ENCODE measurements at regions not wholly inside any gene's neighbourhood (a gene's known extent, or its start where the extent isn't known, plus 50 kb on each side); places are given as distances from the start of the nearest gene placed in this dataset.

GRCh38 chr10:65614956-65615565 lies 1310.8 kb upstream of the LRRTM3 start:
- H3K4me2 ChIP-seq (ENCODE audit: low read length), result no peak overlapping the region
- no peaks in the 10 kb centered on the region for H3K36me3 ChIP-seq (ENCODE audit: insufficient read depth, low read length)
- no peak overlapping the region for H3K9ac ChIP-seq (ENCODE audit: low read length)
- TF ChIP-seq EZH2 (IDR thresholded peaks at IDR 0.05; ENCODE audit: borderline replicate concordance, low read length) (no peak), CTCF (IDR thresholded peaks at IDR 0.05; ENCODE audit: low read length) (no peak)
- no peak overlapping the region for H3K4me3 ChIP-seq (ENCODE audit: low read depth, low read length, poor library complexity, severe bottlenecking)
- no peaks in the 10 kb centered on the region for H3K79me2 ChIP-seq (ENCODE audit: insufficient read depth, low read length)
- no peaks in the 10 kb centered on the region for H3F3A ChIP-seq (ENCODE audit: insufficient read depth, low read length)
- no peaks in the 10 kb centered on the region for H3K9me3 ChIP-seq (ENCODE audit: low read length)
- H2AFZ ChIP-seq (ENCODE audit: low read length), result no peak overlapping the region
- no peaks in the 10 kb centered on the region for H3K27me3 ChIP-seq (ENCODE audit: insufficient read depth, low read length)
- no peaks in the 10 kb centered on the region for H3K9me2 ChIP-seq (ENCODE audit: low read depth, low read length)
- H4K20me1 ChIP-seq (ENCODE audit: insufficient read depth, low read length), result no peaks in the 10 kb centered on the region
- no peak overlapping the region for H3K27ac ChIP-seq (ENCODE audit: low read depth, low read length, poor library complexity, severe bottlenecking)
- no peaks in the 10 kb centered on the region for H3K4me1 ChIP-seq (ENCODE audit: insufficient read depth, low read length, severe bottlenecking)

GRCh38 chr10:65618126-65618525 lies 1307.7 kb upstream of the LRRTM3 start:
- no peak overlapping the region for H3K4me3 ChIP-seq (ENCODE audit: low read depth, low read length, poor library complexity, severe bottlenecking)
- H3F3A ChIP-seq (ENCODE audit: insufficient read depth, low read length), result no peaks in the 10 kb centered on the region
- no peak overlapping the region for H3K4me2 ChIP-seq (ENCODE audit: low read length)
- no peaks in the 10 kb centered on the region for H3K4me1 ChIP-seq (ENCODE audit: insufficient read depth, low read length, severe bottlenecking)
- H3K79me2 ChIP-seq (ENCODE audit: insufficient read depth, low read length), result no peaks in the 10 kb centered on the region
- no peaks in the 10 kb centered on the region for H3K9me3 ChIP-seq (ENCODE audit: low read length)
- no peak overlapping the region for H2AFZ ChIP-seq (ENCODE audit: low read length)
- H3K27ac ChIP-seq (ENCODE audit: low read depth, low read length, poor library complexity, severe bottlenecking), result no peak overlapping the region
- H3K9ac ChIP-seq (ENCODE audit: low read length), result no peak overlapping the region
- H3K36me3 ChIP-seq (ENCODE audit: insufficient read depth, low read length), result no peaks in the 10 kb centered on the region
- H4K20me1 ChIP-seq (ENCODE audit: insufficient read depth, low read length), result no peaks in the 10 kb centered on the region
- no peak for TF ChIP-seq CTCF (IDR thresholded peaks at IDR 0.05; ENCODE audit: low read length)
- TF ChIP-seq EZH2 (IDR thresholded peaks at IDR 0.05; ENCODE audit: borderline replicate concordance, low read length), result no peak
- no peaks in the 10 kb centered on the region for H3K9me2 ChIP-seq (ENCODE audit: low read depth, low read length)
- no peaks in the 10 kb centered on the region for H3K27me3 ChIP-seq (ENCODE audit: insufficient read depth, low read length)

- Histone ChIP-seq H3F3A (ENCODE audit: insufficient read depth, low read length) (no peaks in the 10 kb centered on the region), H3K36me3 (ENCODE audit: insufficient read depth, low read length) (no peaks in the 10 kb centered on the region), H4K20me1 (ENCODE audit: insufficient read depth, low read length) (no peaks in the 10 kb centered on the region), H2AFZ (ENCODE audit: low read length) (no peak overlapping the region), H3K9me3 (ENCODE audit: low read length) (no peaks in the 10 kb centered on the region), H3K9ac (ENCODE audit: low read length) (no peak overlapping the region), H3K9me2 (ENCODE audit: low read depth, low read length) (no peaks in the 10 kb centered on the region), H3K27me3 (ENCODE audit: insufficient read depth, low read length) (no peaks in the 10 kb centered on the region), H3K4me3 (ENCODE audit: low read depth, low read length, poor library complexity, severe bottlenecking) (no peak overlapping the region), H3K79me2 (ENCODE audit: insufficient read depth, low read length) (no peaks in the 10 kb centered on the region), H3K4me1 (ENCODE audit: insufficient read depth, low read length, severe bottlenecking) (no peaks in the 10 kb centered on the region), H3K4me2 (ENCODE audit: low read length) (no peak overlapping the region), H3K27ac (ENCODE audit: low read depth, low read length, poor library complexity, severe bottlenecking) (no peak overlapping the region)
- TF ChIP-seq CTCF (IDR thresholded peaks at IDR 0.05; ENCODE audit: low read length) (no peak), EZH2 (IDR thresholded peaks at IDR 0.05; ENCODE audit: borderline replicate concordance, low read length) (no peak)
Observed at GRCh38 chr10:65620404-65621048, 1305.3 kb upstream of the LRRTM3 start.
